HL-60 (cell line): ENCODE measurements at regions not wholly inside any gene's neighbourhood (a gene's known extent, or its start where the extent isn't known, plus 50 kb on each side); places are given as distances from the start of the nearest gene placed in this dataset.

Source experiments
- CTCF ChIP-seq: IDR thresholded peaks from one replicate; pipeline ENCODE4 v1.5.1; 2011; ENCODE audit warnings: low read length, control low read depth, inconsistent platforms; ENCODE audit not compliant: insufficient read depth
- POLR2AphosphoS5 ChIP-seq: IDR thresholded peaks from 2 replicates; pipeline ENCODE4 v1.6.1; 2012; ENCODE audit warnings: low read depth
- TF ChIP-seq, protein P1 (sequence below): IDR thresholded peaks from 2 replicates; pipeline ENCODE4 v1.6.1; 2012; ENCODE audit warnings: low read depth; ENCODE audit not compliant: insufficient replicate concordance

DNA sequence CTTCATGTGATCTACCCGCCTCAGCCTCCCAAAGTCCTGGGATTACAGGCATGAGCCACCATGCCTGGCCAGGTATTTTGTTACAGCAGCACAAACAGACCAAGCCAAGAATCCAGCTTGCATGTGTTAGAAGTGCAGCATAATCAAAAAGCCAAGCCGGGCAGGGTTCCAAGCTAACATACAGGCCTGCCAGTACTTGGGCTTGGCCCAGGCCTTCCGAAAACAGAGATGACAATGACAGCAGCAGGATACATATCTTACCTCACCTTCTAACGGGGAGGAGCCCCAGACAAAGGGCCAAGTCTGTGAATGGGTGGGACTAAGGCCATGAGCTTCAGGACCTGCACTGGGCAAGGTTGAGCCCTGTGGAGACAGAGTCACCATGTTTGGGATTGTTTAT lies 91.4 kb upstream of the ZNF462 start:
- no peak for TF ChIP-seq POLR2AphosphoS5
- TF ChIP-seq CTCF: no peak
- TF ChIP-seq, protein P1, sequence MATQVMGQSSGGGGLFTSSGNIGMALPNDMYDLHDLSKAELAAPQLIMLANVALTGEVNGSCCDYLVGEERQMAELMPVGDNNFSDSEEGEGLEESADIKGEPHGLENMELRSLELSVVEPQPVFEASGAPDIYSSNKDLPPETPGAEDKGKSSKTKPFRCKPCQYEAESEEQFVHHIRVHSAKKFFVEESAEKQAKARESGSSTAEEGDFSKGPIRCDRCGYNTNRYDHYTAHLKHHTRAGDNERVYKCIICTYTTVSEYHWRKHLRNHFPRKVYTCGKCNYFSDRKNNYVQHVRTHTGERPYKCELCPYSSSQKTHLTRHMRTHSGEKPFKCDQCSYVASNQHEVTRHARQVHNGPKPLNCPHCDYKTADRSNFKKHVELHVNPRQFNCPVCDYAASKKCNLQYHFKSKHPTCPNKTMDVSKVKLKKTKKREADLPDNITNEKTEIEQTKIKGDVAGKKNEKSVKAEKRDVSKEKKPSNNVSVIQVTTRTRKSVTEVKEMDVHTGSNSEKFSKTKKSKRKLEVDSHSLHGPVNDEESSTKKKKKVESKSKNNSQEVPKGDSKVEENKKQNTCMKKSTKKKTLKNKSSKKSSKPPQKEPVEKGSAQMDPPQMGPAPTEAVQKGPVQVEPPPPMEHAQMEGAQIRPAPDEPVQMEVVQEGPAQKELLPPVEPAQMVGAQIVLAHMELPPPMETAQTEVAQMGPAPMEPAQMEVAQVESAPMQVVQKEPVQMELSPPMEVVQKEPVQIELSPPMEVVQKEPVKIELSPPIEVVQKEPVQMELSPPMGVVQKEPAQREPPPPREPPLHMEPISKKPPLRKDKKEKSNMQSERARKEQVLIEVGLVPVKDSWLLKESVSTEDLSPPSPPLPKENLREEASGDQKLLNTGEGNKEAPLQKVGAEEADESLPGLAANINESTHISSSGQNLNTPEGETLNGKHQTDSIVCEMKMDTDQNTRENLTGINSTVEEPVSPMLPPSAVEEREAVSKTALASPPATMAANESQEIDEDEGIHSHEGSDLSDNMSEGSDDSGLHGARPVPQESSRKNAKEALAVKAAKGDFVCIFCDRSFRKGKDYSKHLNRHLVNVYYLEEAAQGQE: no peak
